ENCODE measurements at regions not wholly inside any gene's neighbourhood (a gene's known extent, or its start where the extent isn't known, plus 50 kb on each side); places are given as distances from the start of the nearest gene placed in this dataset.

GRCh38 chr6:146919017-146919416 is 285.2 kb upstream of the STXBP5 start:
- no peak for FAIRE-seq
- H3K4me1 ChIP-seq (ENCODE audit: insufficient read depth, low read length) = peaks cover 3% of the 10 kb centered on the region; the same call in 1 of the 2 replicates
- WGBS (ENCODE audit: low lambda C conversion rate) = 12% methylated on average over 2 of the region's 2 CpGs
- H3K36me3 ChIP-seq (replicated peaks in 1 of 2; ENCODE audit: control insufficient read depth in 1 of 2, insufficient read depth in 2 of 2, low read length in 2 of 2) = no peaks in the 10 kb centered on the region
- ChIA-PET CTCF (ENCODE audit: low intra/inter-chr PET ratio, low total read pairs) (no interaction called here), POLR2A (no interaction called here)
- H4K20me1 ChIP-seq (ENCODE audit: insufficient read depth, low read length) = no peaks in the 10 kb centered on the region
- intact Hi-C loops (cut with micrococcal nuclease; ENCODE audit: unreplicated experiment) (no loop called here), in situ Hi-C loops (cut with HindIII; ENCODE audit: extremely low pct_ligation_motif_present, low pct_unique_long_range_greater_than_20kb) (no loop called here)
- H3K9ac ChIP-seq (ENCODE audit: insufficient read depth, low read depth, low read length) = no peak overlapping the region
- H3K27me3 ChIP-seq (ENCODE audit: control insufficient read depth in 1 of 2, insufficient read depth in 2 of 2, low read length in 2 of 2) = no peaks in the 10 kb centered on the region
- H3K79me2 ChIP-seq (ENCODE audit: insufficient read depth, low read length) = no peaks in the 10 kb centered on the region
- no TSS peak for BruUV-seq (replicated peaks)
- no peak for ATAC-seq
- H3K4me3 ChIP-seq (replicated peaks in 1 of 3; ENCODE audit: insufficient read depth in 1 of 3, low read depth in 2 of 3, low read length in 3 of 3) = no peak overlapping the region
- DNase-seq (ENCODE audit: low spot score) = no peak
- TF ChIP-seq, protein P1, sequence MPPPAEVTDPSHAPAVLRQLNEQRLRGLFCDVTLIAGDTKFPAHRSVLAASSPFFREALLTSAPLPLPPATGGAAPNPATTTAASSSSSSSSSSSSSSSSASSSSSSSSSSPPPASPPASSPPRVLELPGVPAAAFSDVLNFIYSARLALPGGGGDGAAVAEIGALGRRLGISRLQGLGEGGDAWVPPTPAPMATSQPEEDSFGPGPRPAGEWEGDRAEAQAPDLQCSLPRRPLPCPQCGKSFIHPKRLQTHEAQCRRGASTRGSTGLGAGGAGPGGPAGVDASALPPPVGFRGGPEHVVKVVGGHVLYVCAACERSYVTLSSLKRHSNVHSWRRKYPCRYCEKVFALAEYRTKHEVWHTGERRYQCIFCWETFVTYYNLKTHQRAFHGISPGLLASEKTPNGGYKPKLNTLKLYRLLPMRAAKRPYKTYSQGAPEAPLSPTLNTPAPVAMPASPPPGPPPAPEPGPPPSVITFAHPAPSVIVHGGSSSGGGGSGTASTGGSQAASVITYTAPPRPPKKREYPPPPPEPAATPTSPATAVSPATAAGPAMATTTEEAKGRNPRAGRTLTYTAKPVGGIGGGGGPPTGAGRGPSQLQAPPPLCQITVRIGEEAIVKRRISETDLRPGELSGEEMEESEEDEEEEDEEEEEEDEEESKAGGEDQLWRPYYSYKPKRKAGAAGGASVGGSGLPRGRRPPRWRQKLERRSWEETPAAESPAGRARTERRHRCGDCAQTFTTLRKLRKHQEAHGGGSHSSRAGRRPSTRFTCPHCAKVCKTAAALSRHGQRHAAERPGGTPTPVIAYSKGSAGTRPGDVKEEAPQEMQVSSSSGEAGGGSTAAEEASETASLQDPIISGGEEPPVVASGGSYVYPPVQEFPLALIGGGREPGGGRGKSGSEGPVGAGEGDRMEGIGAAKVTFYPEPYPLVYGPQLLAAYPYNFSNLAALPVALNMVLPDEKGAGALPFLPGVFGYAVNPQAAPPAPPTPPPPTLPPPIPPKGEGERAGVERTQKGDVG (CRISPR knock-in tag; IDR thresholded peaks at IDR 0.05; ENCODE audit: borderline replicate concordance) = no peak
- no peak for TF ChIP-seq ZNF44 (CRISPR knock-in tag; IDR thresholded peaks at IDR 0.05)
- no peak for TF ChIP-seq ZNF160 (CRISPR knock-in tag; IDR thresholded peaks at IDR 0.05)
- no peak for TF ChIP-seq ARID2 (CRISPR knock-in tag; IDR thresholded peaks at IDR 0.05; ENCODE audit: borderline replicate concordance)
- TF ChIP-seq AKAP8 (CRISPR knock-in tag; IDR thresholded peaks at IDR 0.05) = no peak
- no peak for TF ChIP-seq NR2F2 (IDR thresholded peaks at IDR 0.05; ENCODE audit: borderline replicate concordance, low read depth)
- TF ChIP-seq SKI (IDR thresholded peaks at IDR 0.05; ENCODE audit: partially characterized antibody) = no peak
- TF ChIP-seq TOE1 (CRISPR knock-in tag; IDR thresholded peaks at IDR 0.05) = no peak
- TF ChIP-seq HNRNPK (IDR thresholded peaks at IDR 0.05; ENCODE audit: low read depth, low read length, poor library complexity, severe bottlenecking) = no peak
- no peak for TF ChIP-seq GFI1 (CRISPR knock-in tag; IDR thresholded peaks at IDR 0.05; ENCODE audit: borderline replicate concordance)
- TF ChIP-seq SATB2 (CRISPR knock-in tag; IDR thresholded peaks at IDR 0.05) = no peak
- TF ChIP-seq ZBTB42 (CRISPR knock-in tag; IDR thresholded peaks at IDR 0.05) = no peak
- no peak for TF ChIP-seq ZNF781 (CRISPR knock-in tag; IDR thresholded peaks at IDR 0.05; ENCODE audit: borderline replicate concordance, not compliant biosample characterization)
- no peak for TF ChIP-seq NFYB (CRISPR knock-in tag; IDR thresholded peaks at IDR 0.05)
- no peak for TF ChIP-seq EEA1 (CRISPR knock-in tag; IDR thresholded peaks at IDR 0.05; ENCODE audit: borderline replicate concordance)
- no peak for TF ChIP-seq SMAD9 (CRISPR knock-in tag; IDR thresholded peaks at IDR 0.05)
- no peak for TF ChIP-seq ZNF678 (CRISPR knock-in tag; IDR thresholded peaks at IDR 0.05)
- H3K9me3 ChIP-seq (ENCODE audit: low read length) = no peaks in the 10 kb centered on the region
- no peak overlapping the region for H3K27ac ChIP-seq (ENCODE audit: extremely low read length, insufficient read depth, low read length)
- H2AFZ ChIP-seq (ENCODE audit: low read length) = no peak overlapping the region
- no peak overlapping the region for H3K4me2 ChIP-seq (ENCODE audit: low read depth, low read length)
